Liver (tissue), 8 donors: ENCODE measurements at regions not wholly inside any gene's neighbourhood (a gene's known extent, or its start where the extent isn't known, plus 50 kb on each side); places are given as distances from the start of the nearest gene placed in this dataset.

ENCODE experiments used
- DNase-seq: peaks from one replicate; pipeline ENCODE4 v3.0.0-alpha.2; 2017; ENCODE audit warnings: low spot score
- H3K27ac ChIP-seq, 2 donors: one replicate each; pipeline ENCODE4 v1.7.0; 2013; ENCODE audit warnings: inconsistent platforms in 2 of 2, low read length in 2 of 2, control low read depth in 1 of 2, low read depth in 1 of 2, mild to moderate bottlenecking in 1 of 2
- H3K27me3 ChIP-seq, 4 donors: one replicate each; pipeline versions ENCODE4 v1.6.1 to v1.7.0; 2013; ENCODE audit warnings: low read length in 3 of 4, inconsistent platforms in 1 of 4, mild to moderate bottlenecking in 1 of 4, moderate library complexity in 1 of 4; ENCODE audit not compliant: control insufficient read depth in 4 of 4, insufficient read depth in 4 of 4
- H3K36me3 ChIP-seq, 4 donors: one replicate each; pipeline versions ENCODE4 v1.6.1 to v1.7.0; 2013; ENCODE audit warnings: low read length in 3 of 4, mild to moderate bottlenecking in 3 of 4, low read depth in 1 of 4, moderate library complexity in 1 of 4; ENCODE audit not compliant: control insufficient read depth in 4 of 4, insufficient read depth in 3 of 4
- H3K4me1 ChIP-seq, 4 donors: one replicate each; pipeline versions ENCODE4 v1.6.1 to v1.7.0; 2013; ENCODE audit warnings: low read length in 3 of 4, mild to moderate bottlenecking in 3 of 4, moderate library complexity in 1 of 4; ENCODE audit not compliant: control insufficient read depth in 4 of 4, insufficient read depth in 4 of 4
- H3K4me3 ChIP-seq, 3 donors: one replicate each; pipeline versions ENCODE4 v1.6.1 to v1.7.0; 2013; ENCODE audit warnings: low read length in 3 of 3, control low read depth in 1 of 3, low read depth in 1 of 3, mild to moderate bottlenecking in 1 of 3
- H3K9ac ChIP-seq, 2 donors: one replicate each; pipeline ENCODE4 v1.7.0; 2013; ENCODE audit warnings: low read length in 2 of 2, mild to moderate bottlenecking in 2 of 2, moderate library complexity in 2 of 2, control low read depth in 1 of 2, low read depth in 1 of 2
- H3K9me3 ChIP-seq, 4 donors: one replicate each; pipeline versions ENCODE4 v1.6.1 to v1.7.0; 2013; ENCODE audit warnings: low read length in 3 of 4; ENCODE audit not compliant: control insufficient read depth in 4 of 4
- EGR1 ChIP-seq, 2 donors: IDR thresholded peaks; 2 replicates each; pipeline ENCODE4 v1.6.1; 2016 to 2018; ENCODE audit warnings: antibody characterized with exemption in 2 of 2, low read depth in 2 of 2
- FOXA1 ChIP-seq: IDR thresholded peaks from 2 replicates; pipeline ENCODE4 v1.6.1; 2016; ENCODE audit warnings: antibody characterized with exemption
- FOXA2 ChIP-seq: IDR thresholded peaks from 2 replicates; pipeline ENCODE4 v1.6.1; 2016; ENCODE audit warnings: antibody characterized with exemption
- GABPA ChIP-seq, 2 donors: IDR thresholded peaks in 1 of 2; conservative IDR thresholded peaks in 1 of 2; 2 replicates each; pipeline ENCODE4 v1.6.1; 2016; ENCODE audit warnings: antibody characterized with exemption in 2 of 2, mild to moderate bottlenecking in 1 of 2, moderate library complexity in 1 of 2
- HNF4A ChIP-seq, 2 donors: conservative IDR thresholded peaks; 2 replicates each; pipeline ENCODE4 v1.6.1; 2016; ENCODE audit warnings: antibody characterized with exemption in 2 of 2, mild to moderate bottlenecking in 2 of 2
- HNF4G ChIP-seq: IDR thresholded peaks from 2 replicates; pipeline ENCODE4 v1.6.1; 2016; ENCODE audit warnings: antibody characterized with exemption
- JUND ChIP-seq, 2 donors: IDR thresholded peaks; 2 replicates each; pipeline ENCODE4 v1.6.1; 2016; ENCODE audit warnings: antibody characterized with exemption in 2 of 2
- NR2F2 ChIP-seq: IDR thresholded peaks from 2 replicates; pipeline ENCODE4 v1.6.1; 2016; ENCODE audit warnings: antibody characterized with exemption
- RXRA ChIP-seq, 2 donors: IDR thresholded peaks; 2 replicates each; pipeline ENCODE4 v1.6.1; 2017 to 2018; ENCODE audit warnings: antibody characterized with exemption in 2 of 2, mild to moderate bottlenecking in 1 of 2
- SP1 ChIP-seq: IDR thresholded peaks from 2 replicates; pipeline ENCODE4 v1.6.1; 2018; ENCODE audit warnings: antibody characterized with exemption, mild to moderate bottlenecking
- TAF1 ChIP-seq: conservative IDR thresholded peaks from 2 replicates; pipeline ENCODE4 v1.6.1; 2016; ENCODE audit warnings: antibody characterized with exemption, mild to moderate bottlenecking
- WGBS: extraction: QIAGEN DNeasy Blood & Tissue Kit; methylation state at CpG from one replicate; pipeline ENCODE4 v1.1.7; 2013; 5-methylcytosine and 5-hydroxymethylcytosine counted together
- TF ChIP-seq, protein P1 (sequence below): IDR thresholded peaks from 2 replicates; pipeline ENCODE4 v1.6.1; 2016; ENCODE audit warnings: antibody characterized with exemption
- TF ChIP-seq, protein P2 (sequence below): IDR thresholded peaks from 2 replicates; pipeline ENCODE4 v1.6.1; 2016; ENCODE audit warnings: antibody characterized with exemption
- TF ChIP-seq, protein P3 (sequence below): IDR thresholded peaks from 2 replicates; pipeline ENCODE4 v1.6.1; 2016; ENCODE audit warnings: antibody characterized with exemption, mild to moderate bottlenecking
- TF ChIP-seq, protein P4 (sequence below): fragments of 150-350 bp; IDR thresholded peaks from 2 replicates; pipeline ENCODE4 v1.5.1; 2017; ENCODE audit warnings: improper control_type of control experiment, low read depth, low read length; ENCODE audit not compliant: missing input control
- TF ChIP-seq, protein P5 (sequence below): IDR thresholded peaks from 2 replicates; pipeline ENCODE4 v1.6.1; 2016; ENCODE audit warnings: antibody characterized with exemption
- donor health status: healthy.
- donor health status: healthy.
- donor health status: healthy.
- donor health status: healthy.
- donor health status: healthy.

DNA sequence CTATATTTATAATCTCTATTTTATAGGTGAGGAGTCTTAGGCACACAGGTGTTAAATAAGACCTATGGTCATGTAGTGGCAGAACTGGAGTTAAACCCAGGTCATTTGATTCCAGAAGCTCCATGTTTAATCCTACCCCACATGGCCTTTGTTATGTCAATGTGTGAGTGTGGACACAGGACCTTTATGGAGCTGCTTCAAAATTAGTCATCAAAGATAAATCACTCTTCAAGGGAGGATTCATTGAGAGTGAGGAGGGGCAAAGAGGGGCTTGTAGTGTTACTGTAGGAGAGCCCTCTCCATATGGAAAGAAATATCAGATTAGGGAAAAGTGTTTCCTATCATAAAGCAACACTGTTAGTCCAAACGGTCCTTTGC lies 74.6 kb upstream of the ARRDC3 start:
- no peak overlapping the region for H3K27ac ChIP-seq
- no peaks in the 10 kb centered on the region for H3K9me3 ChIP-seq
- TF ChIP-seq HNF4A (conservative IDR thresholded peaks at IDR 0.05), result no peak
- no peak for TF ChIP-seq GABPA (IDR thresholded peaks at IDR 0.05 in 1 of 2, conservative IDR thresholded peaks at IDR 0.05 in 1 of 2)
- TF ChIP-seq, protein P1, sequence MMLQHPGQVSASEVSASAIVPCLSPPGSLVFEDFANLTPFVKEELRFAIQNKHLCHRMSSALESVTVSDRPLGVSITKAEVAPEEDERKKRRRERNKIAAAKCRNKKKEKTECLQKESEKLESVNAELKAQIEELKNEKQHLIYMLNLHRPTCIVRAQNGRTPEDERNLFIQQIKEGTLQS, result no peak
- no peak for TF ChIP-seq JUND (IDR thresholded peaks at IDR 0.05)
- TF ChIP-seq NR2F2, result no peak
- no peak for TF ChIP-seq SP1
- no peak overlapping the region for H3K9ac ChIP-seq
- no peaks in the 10 kb centered on the region for H3K4me1 ChIP-seq
- H3K27me3 ChIP-seq, result no peaks in the 10 kb centered on the region
- no peak overlapping the region for H3K4me3 ChIP-seq
- no peak for DNase-seq
- H3K36me3 ChIP-seq, result no peaks in the 10 kb centered on the region
- WGBS, result 88% methylated on average over 1 of the region's 1 CpG

DNA sequence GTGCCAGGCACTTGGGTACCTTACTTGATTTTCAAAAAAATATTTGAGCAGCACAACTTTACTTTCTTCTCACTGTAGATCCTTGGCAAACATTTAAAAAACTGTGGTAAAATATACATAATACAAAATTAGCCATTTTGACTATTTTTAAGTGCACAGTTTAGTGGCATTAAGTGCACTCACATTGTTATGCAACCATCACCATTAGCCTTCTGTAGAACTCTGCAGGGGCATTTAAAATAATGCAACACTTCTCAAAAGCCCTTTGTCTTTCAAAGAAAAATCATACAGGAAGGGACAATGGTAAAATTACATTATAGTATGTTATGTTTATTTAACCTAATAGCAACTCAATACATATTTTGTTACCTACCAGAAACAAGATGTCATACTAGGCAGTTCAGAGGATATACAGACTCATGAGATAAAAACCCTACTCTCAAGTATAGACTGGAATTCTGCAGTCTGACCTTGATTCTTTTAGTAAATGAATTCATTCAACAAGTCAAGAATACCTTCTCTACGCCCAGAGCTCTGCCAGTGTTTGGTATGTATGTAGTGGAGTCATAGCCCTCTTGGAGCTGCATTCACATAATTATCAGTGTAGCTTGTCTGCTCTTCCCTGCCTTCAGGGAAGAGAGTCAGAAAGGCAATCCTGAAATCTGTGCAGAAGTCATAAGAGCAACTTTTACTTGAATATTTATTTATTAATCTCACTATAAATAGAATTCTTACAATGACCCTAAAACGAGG lies 74.0 kb upstream of the ARRDC3 start:
- TF ChIP-seq TAF1 (no peak), FOXA2 (no peak), NR2F2 (no peak), RXRA (IDR thresholded peaks at IDR 0.05) (no peak), SP1 (no peak), GABPA (IDR thresholded peaks at IDR 0.05 in 1 of 2, conservative IDR thresholded peaks at IDR 0.05 in 1 of 2) (no peak), HNF4G (no peak), FOXA1 (no peak), EGR1 (IDR thresholded peaks at IDR 0.05; ENCODE audit: low read depth in 2 of 2) (no peak)
- TF ChIP-seq, protein P2, sequence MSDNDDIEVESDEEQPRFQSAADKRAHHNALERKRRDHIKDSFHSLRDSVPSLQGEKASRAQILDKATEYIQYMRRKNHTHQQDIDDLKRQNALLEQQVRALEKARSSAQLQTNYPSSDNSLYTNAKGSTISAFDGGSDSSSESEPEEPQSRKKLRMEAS, result no peak
- TF ChIP-seq, protein P1, result no peak
- TF ChIP-seq, protein P3, sequence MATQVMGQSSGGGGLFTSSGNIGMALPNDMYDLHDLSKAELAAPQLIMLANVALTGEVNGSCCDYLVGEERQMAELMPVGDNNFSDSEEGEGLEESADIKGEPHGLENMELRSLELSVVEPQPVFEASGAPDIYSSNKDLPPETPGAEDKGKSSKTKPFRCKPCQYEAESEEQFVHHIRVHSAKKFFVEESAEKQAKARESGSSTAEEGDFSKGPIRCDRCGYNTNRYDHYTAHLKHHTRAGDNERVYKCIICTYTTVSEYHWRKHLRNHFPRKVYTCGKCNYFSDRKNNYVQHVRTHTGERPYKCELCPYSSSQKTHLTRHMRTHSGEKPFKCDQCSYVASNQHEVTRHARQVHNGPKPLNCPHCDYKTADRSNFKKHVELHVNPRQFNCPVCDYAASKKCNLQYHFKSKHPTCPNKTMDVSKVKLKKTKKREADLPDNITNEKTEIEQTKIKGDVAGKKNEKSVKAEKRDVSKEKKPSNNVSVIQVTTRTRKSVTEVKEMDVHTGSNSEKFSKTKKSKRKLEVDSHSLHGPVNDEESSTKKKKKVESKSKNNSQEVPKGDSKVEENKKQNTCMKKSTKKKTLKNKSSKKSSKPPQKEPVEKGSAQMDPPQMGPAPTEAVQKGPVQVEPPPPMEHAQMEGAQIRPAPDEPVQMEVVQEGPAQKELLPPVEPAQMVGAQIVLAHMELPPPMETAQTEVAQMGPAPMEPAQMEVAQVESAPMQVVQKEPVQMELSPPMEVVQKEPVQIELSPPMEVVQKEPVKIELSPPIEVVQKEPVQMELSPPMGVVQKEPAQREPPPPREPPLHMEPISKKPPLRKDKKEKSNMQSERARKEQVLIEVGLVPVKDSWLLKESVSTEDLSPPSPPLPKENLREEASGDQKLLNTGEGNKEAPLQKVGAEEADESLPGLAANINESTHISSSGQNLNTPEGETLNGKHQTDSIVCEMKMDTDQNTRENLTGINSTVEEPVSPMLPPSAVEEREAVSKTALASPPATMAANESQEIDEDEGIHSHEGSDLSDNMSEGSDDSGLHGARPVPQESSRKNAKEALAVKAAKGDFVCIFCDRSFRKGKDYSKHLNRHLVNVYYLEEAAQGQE, result no peak
- TF ChIP-seq, protein P4, sequence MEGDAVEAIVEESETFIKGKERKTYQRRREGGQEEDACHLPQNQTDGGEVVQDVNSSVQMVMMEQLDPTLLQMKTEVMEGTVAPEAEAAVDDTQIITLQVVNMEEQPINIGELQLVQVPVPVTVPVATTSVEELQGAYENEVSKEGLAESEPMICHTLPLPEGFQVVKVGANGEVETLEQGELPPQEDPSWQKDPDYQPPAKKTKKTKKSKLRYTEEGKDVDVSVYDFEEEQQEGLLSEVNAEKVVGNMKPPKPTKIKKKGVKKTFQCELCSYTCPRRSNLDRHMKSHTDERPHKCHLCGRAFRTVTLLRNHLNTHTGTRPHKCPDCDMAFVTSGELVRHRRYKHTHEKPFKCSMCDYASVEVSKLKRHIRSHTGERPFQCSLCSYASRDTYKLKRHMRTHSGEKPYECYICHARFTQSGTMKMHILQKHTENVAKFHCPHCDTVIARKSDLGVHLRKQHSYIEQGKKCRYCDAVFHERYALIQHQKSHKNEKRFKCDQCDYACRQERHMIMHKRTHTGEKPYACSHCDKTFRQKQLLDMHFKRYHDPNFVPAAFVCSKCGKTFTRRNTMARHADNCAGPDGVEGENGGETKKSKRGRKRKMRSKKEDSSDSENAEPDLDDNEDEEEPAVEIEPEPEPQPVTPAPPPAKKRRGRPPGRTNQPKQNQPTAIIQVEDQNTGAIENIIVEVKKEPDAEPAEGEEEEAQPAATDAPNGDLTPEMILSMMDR, result no peak
- TF ChIP-seq, protein P5, sequence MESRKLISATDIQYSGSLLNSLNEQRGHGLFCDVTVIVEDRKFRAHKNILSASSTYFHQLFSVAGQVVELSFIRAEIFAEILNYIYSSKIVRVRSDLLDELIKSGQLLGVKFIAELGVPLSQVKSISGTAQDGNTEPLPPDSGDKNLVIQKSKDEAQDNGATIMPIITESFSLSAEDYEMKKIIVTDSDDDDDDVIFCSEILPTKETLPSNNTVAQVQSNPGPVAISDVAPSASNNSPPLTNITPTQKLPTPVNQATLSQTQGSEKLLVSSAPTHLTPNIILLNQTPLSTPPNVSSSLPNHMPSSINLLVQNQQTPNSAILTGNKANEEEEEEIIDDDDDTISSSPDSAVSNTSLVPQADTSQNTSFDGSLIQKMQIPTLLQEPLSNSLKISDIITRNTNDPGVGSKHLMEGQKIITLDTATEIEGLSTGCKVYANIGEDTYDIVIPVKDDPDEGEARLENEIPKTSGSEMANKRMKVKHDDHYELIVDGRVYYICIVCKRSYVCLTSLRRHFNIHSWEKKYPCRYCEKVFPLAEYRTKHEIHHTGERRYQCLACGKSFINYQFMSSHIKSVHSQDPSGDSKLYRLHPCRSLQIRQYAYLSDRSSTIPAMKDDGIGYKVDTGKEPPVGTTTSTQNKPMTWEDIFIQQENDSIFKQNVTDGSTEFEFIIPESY, result no peak
- H3K9ac ChIP-seq, result no peak overlapping the region
- no peaks in the 10 kb centered on the region for H3K27me3 ChIP-seq
- H3K4me3 ChIP-seq, result no peak overlapping the region
- no peaks in the 10 kb centered on the region for H3K36me3 ChIP-seq
- no peaks in the 10 kb centered on the region for H3K9me3 ChIP-seq
- DNase-seq, result no peak
- no peaks in the 10 kb centered on the region for H3K4me1 ChIP-seq
- no peak overlapping the region for H3K27ac ChIP-seq
- WGBS, result 81% methylated on average over 2 of the region's 2 CpGs
